ENCODE measurements at regions not wholly inside any gene's neighbourhood (a gene's known extent, or its start where the extent isn't known, plus 50 kb on each side); places are given as distances from the start of the nearest gene placed in this dataset.

GRCh38 chr6:93040375-93040774, 379.0 kb downstream of the EPHA7 start:
- TF ChIP-seq EZH2 (optimal IDR thresholded peaks at IDR 0.05; ENCODE audit: low read depth, low read length) (no peak), EZH2phosphoT487 (IDR thresholded peaks at IDR 0.05; ENCODE audit: low read length) (no peak)
- TF ChIP-seq, protein P1, sequence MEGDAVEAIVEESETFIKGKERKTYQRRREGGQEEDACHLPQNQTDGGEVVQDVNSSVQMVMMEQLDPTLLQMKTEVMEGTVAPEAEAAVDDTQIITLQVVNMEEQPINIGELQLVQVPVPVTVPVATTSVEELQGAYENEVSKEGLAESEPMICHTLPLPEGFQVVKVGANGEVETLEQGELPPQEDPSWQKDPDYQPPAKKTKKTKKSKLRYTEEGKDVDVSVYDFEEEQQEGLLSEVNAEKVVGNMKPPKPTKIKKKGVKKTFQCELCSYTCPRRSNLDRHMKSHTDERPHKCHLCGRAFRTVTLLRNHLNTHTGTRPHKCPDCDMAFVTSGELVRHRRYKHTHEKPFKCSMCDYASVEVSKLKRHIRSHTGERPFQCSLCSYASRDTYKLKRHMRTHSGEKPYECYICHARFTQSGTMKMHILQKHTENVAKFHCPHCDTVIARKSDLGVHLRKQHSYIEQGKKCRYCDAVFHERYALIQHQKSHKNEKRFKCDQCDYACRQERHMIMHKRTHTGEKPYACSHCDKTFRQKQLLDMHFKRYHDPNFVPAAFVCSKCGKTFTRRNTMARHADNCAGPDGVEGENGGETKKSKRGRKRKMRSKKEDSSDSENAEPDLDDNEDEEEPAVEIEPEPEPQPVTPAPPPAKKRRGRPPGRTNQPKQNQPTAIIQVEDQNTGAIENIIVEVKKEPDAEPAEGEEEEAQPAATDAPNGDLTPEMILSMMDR (IDR thresholded peaks at IDR 0.05; ENCODE audit: low read length) = no peak

Data from MM.1S (cell line).